Vagina (tissue), 2 donors: ENCODE measurements at regions not wholly inside any gene's neighbourhood (a gene's known extent, or its start where the extent isn't known, plus 50 kb on each side); places are given as distances from the start of the nearest gene placed in this dataset.

ENCODE experiments used
- POLR2A ChIP-seq, 2 donors: fragments of 450-650 bp; IDR thresholded peaks; one replicate each; pipeline ENCODE4 v1.6.1; 2017; ENCODE audit warnings: antibody characterized with exemption in 2 of 2, mild to moderate bottlenecking in 2 of 2, moderate library complexity in 2 of 2
- TF ChIP-seq, protein P1 (sequence below), 3 experiments: fragments of 450-650 bp in 2 of 3; fragments of 200-600 bp in 1 of 3; sonication (generic) in 1 of 3; IDR thresholded peaks; one replicate each; pipeline ENCODE4 v1.5.1; 2017 to 2019; ENCODE audit warnings: antibody characterized with exemption in 3 of 3, mild to moderate bottlenecking in 2 of 3, moderate library complexity in 2 of 3

DNA sequence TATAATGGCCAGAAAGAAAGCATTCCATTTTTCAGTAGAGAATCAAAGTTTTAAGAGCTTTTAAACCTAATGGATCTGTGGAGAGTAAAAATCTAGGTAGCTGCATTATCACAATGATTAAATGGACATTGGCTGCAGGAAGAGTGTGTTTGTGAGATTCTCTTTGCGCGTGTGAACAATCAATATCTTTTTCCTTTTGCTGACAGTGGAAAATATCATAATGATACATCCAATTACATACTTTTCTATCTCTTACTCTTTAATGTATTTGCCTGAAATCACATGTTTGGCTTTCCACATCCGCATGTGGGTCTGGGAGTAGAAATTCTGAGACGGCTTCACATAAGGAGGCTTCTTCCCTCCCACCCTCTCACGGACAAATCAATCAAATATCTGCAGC is 69.8 kb upstream of the DUSP22 start:
- no peak for TF ChIP-seq POLR2A (IDR thresholded peaks at IDR 0.05)
- TF ChIP-seq, protein P1, sequence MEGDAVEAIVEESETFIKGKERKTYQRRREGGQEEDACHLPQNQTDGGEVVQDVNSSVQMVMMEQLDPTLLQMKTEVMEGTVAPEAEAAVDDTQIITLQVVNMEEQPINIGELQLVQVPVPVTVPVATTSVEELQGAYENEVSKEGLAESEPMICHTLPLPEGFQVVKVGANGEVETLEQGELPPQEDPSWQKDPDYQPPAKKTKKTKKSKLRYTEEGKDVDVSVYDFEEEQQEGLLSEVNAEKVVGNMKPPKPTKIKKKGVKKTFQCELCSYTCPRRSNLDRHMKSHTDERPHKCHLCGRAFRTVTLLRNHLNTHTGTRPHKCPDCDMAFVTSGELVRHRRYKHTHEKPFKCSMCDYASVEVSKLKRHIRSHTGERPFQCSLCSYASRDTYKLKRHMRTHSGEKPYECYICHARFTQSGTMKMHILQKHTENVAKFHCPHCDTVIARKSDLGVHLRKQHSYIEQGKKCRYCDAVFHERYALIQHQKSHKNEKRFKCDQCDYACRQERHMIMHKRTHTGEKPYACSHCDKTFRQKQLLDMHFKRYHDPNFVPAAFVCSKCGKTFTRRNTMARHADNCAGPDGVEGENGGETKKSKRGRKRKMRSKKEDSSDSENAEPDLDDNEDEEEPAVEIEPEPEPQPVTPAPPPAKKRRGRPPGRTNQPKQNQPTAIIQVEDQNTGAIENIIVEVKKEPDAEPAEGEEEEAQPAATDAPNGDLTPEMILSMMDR (IDR thresholded peaks at IDR 0.05), result no peak
